ENCODE measurements at regions not wholly inside any gene's neighbourhood (a gene's known extent, or its start where the extent isn't known, plus 50 kb on each side); places are given as distances from the start of the nearest gene placed in this dataset.

GRCh38 chr7:120091807-120092206 lies 181.2 kb upstream of the KCND2 start:
- no peaks in the 10 kb centered on the region for H3K9me2 ChIP-seq (replicated peaks; ENCODE audit: control insufficient read depth, low read length)
- no peak overlapping the region for H3K4me3 ChIP-seq (ENCODE audit: low read length)
- H3K79me2 ChIP-seq (ENCODE audit: control insufficient read depth, low read length), result no peaks in the 10 kb centered on the region
- 0 out of 2 replicates have a peak, but pooled peaks cover 3% of the 10 kb centered on the region for H3K9me3 ChIP-seq (ENCODE audit: control insufficient read depth, insufficient read depth, low read length)
- H3K4me1 ChIP-seq (ENCODE audit: control insufficient read depth, low read length), result no peaks in the 10 kb centered on the region
- H3K36me3 ChIP-seq (ENCODE audit: control insufficient read depth, low read length), result no peaks in the 10 kb centered on the region
- TF ChIP-seq EZH2phosphoT487 (IDR thresholded peaks at IDR 0.05; ENCODE audit: borderline replicate concordance, low read length) (no peak), CTCF (IDR thresholded peaks at IDR 0.05; ENCODE audit: low read depth, low read length, poor library complexity, severe bottlenecking) (no peak)
- H3K27me3 ChIP-seq (ENCODE audit: control insufficient read depth, low read length), result no peaks in the 10 kb centered on the region
- no peaks in the 10 kb centered on the region for H4K20me1 ChIP-seq (ENCODE audit: control insufficient read depth, insufficient read depth, low read depth, low read length)
- H3F3A ChIP-seq (ENCODE audit: control insufficient read depth, insufficient read depth), result no peaks in the 10 kb centered on the region
- no peak overlapping the region for H3K4me2 ChIP-seq (ENCODE audit: low read length)
- no peak overlapping the region for H3K27ac ChIP-seq (ENCODE audit: low read depth, low read length)

- TF ChIP-seq EZH2phosphoT487 (IDR thresholded peaks at IDR 0.05; ENCODE audit: borderline replicate concordance, low read length), result no peak
- TF ChIP-seq CTCF (IDR thresholded peaks at IDR 0.05; ENCODE audit: low read depth, low read length, poor library complexity, severe bottlenecking), result no peak
- Histone ChIP-seq H3K4me3 (ENCODE audit: low read length) (no peak overlapping the region), H3K4me1 (ENCODE audit: control insufficient read depth, low read length) (no peaks in the 10 kb centered on the region), H4K20me1 (ENCODE audit: control insufficient read depth, insufficient read depth, low read depth, low read length) (no peaks in the 10 kb centered on the region), H3K4me2 (ENCODE audit: low read length) (no peak overlapping the region), H3K9me3 (ENCODE audit: control insufficient read depth, insufficient read depth, low read length) (0 out of 2 replicates have a peak, but pooled peaks cover 3% of the 10 kb centered on the region), H3K27me3 (ENCODE audit: control insufficient read depth, low read length) (no peaks in the 10 kb centered on the region), H3K9me2 (replicated peaks; ENCODE audit: control insufficient read depth, low read length) (no peaks in the 10 kb centered on the region), H3K36me3 (ENCODE audit: control insufficient read depth, low read length) (no peaks in the 10 kb centered on the region), H3F3A (ENCODE audit: control insufficient read depth, insufficient read depth) (no peaks in the 10 kb centered on the region), H3K27ac (ENCODE audit: low read depth, low read length) (no peak overlapping the region), H3K79me2 (ENCODE audit: control insufficient read depth, low read length) (no peaks in the 10 kb centered on the region)
Measured at GRCh38 chr7:120097020-120097419, 176.0 kb upstream of the KCND2 start.

GRCh38 chr7:120097774-120098173 lies 175.2 kb upstream of the KCND2 start:
- H3K27me3 ChIP-seq (ENCODE audit: control insufficient read depth, low read length), result no peaks in the 10 kb centered on the region
- no peak overlapping the region for H3K4me2 ChIP-seq (ENCODE audit: low read length)
- no peaks in the 10 kb centered on the region for H3K4me1 ChIP-seq (ENCODE audit: control insufficient read depth, low read length)
- H3K27ac ChIP-seq (ENCODE audit: low read depth, low read length), result no peak overlapping the region
- no peaks in the 10 kb centered on the region for H3F3A ChIP-seq (ENCODE audit: control insufficient read depth, insufficient read depth)
- no peaks in the 10 kb centered on the region for H3K9me2 ChIP-seq (replicated peaks; ENCODE audit: control insufficient read depth, low read length)
- TF ChIP-seq EZH2phosphoT487 (IDR thresholded peaks at IDR 0.05; ENCODE audit: borderline replicate concordance, low read length) (no peak), CTCF (IDR thresholded peaks at IDR 0.05; ENCODE audit: low read depth, low read length, poor library complexity, severe bottlenecking) (no peak)
- H4K20me1 ChIP-seq (ENCODE audit: control insufficient read depth, insufficient read depth, low read depth, low read length), result no peaks in the 10 kb centered on the region
- no peaks in the 10 kb centered on the region for H3K79me2 ChIP-seq (ENCODE audit: control insufficient read depth, low read length)
- no peak overlapping the region for H3K4me3 ChIP-seq (ENCODE audit: low read length)
- H3K9me3 ChIP-seq (ENCODE audit: control insufficient read depth, insufficient read depth, low read length), result 0 out of 2 replicates have a peak, but pooled peaks cover 3% of the 10 kb centered on the region
- no peaks in the 10 kb centered on the region for H3K36me3 ChIP-seq (ENCODE audit: control insufficient read depth, low read length)

All from DOHH2 (cell line).